Nephron progenitor cell (in vitro differentiated cells): ENCODE measurements at regions not wholly inside any gene's neighbourhood (a gene's known extent, or its start where the extent isn't known, plus 50 kb on each side); places are given as distances from the start of the nearest gene placed in this dataset.

Experiments
- DNase-seq: peaks from one replicate; pipeline ENCODE4 v3.0.0; 2021
- H3K27ac Mint-ChIP-seq: 2 replicates; pipeline ENCODE4 v1.8.0; 2021; ENCODE audit warnings: mild to moderate bottlenecking, moderate library complexity, mixed read lengths
- H3K27me3 Mint-ChIP-seq: 2 replicates; pipeline ENCODE4 v1.8.0; 2021; ENCODE audit warnings: mild to moderate bottlenecking, low read depth, mixed read lengths; ENCODE audit not compliant: poor library complexity
- H3K36me3 Mint-ChIP-seq: 2 replicates; pipeline ENCODE4 v1.8.0; 2021; ENCODE audit warnings: low read depth, mixed read lengths
- H3K4me1 Mint-ChIP-seq: 2 replicates; pipeline ENCODE4 v1.8.0; 2021; ENCODE audit warnings: mixed read lengths
- H3K4me3 Mint-ChIP-seq: 2 replicates; pipeline ENCODE4 v1.8.0; 2021; ENCODE audit warnings: mild to moderate bottlenecking, moderate library complexity, mixed read lengths
- H3K9me3 Mint-ChIP-seq: 2 replicates; pipeline ENCODE4 v1.8.0; 2021; ENCODE audit warnings: mild to moderate bottlenecking, moderate library complexity, mixed read lengths
- TF ChIP-seq, protein P1 (sequence below): fragments of 200-600 bp; sonication (generic); IDR thresholded peaks from 2 replicates; pipeline ENCODE4 v1.5.0; 2021; ENCODE audit warnings: antibody characterized with exemption

DNA sequence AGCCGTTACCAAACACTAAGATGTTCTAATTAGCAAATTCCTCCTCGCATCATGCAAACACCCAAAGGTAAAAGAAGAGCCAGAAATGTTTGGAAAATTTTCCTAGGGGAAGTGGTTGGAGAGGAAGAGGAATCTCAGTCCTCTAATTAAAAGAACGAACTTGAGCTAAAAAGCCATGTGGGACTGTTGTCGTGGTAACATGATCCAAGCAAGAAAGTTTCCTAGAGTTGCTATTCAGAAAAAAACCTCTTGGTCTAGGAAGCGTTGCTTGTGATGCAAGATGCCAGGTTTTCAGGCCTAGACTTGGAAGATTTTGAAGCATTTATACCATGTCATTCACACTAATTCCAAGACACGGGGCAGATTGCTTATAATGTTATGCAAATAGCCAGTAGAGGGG, 106.8 kb upstream of the DOK5 start:
- H3K36me3 Mint-ChIP-seq: no peaks in the 10 kb centered on the region
- H3K9me3 Mint-ChIP-seq: no peaks in the 10 kb centered on the region
- peaks cover 7% of the 10 kb centered on the region for H3K4me1 Mint-ChIP-seq
- TF ChIP-seq, protein P1, sequence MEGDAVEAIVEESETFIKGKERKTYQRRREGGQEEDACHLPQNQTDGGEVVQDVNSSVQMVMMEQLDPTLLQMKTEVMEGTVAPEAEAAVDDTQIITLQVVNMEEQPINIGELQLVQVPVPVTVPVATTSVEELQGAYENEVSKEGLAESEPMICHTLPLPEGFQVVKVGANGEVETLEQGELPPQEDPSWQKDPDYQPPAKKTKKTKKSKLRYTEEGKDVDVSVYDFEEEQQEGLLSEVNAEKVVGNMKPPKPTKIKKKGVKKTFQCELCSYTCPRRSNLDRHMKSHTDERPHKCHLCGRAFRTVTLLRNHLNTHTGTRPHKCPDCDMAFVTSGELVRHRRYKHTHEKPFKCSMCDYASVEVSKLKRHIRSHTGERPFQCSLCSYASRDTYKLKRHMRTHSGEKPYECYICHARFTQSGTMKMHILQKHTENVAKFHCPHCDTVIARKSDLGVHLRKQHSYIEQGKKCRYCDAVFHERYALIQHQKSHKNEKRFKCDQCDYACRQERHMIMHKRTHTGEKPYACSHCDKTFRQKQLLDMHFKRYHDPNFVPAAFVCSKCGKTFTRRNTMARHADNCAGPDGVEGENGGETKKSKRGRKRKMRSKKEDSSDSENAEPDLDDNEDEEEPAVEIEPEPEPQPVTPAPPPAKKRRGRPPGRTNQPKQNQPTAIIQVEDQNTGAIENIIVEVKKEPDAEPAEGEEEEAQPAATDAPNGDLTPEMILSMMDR: no peak
- peaks cover 4% of the 10 kb centered on the region for H3K27me3 Mint-ChIP-seq
- H3K4me3 Mint-ChIP-seq: no peak overlapping the region
- no peak for DNase-seq
- H3K27ac Mint-ChIP-seq: no peak overlapping the region

DNA sequence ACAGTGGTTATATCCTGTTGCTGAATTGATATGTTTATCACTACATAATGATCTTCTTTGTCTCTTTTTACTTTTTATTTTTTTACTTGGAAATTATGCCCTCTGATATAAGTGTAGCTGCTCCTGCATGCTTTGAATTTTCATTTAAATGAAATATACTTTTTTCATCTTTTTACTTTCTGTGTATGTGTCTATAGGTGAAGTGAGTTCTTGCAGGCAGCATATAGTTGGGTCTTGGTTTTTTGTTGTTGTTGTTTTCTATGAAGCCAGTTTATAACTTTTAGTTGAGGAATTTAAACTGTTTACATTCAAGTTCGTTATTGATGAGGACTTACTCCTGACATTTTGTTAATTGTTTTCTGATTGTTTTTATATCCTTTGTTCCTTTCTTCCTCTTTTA, 103.1 kb upstream of the DOK5 start:
- Mint-ChIP-seq H3K36me3 (no peaks in the 10 kb centered on the region), H3K4me1 (peaks cover 7% of the 10 kb centered on the region), H3K9me3 (peaks cover 7% of the 10 kb centered on the region), H3K27me3 (no peaks in the 10 kb centered on the region), H3K4me3 (no peak overlapping the region), H3K27ac (no peak overlapping the region)
- DNase-seq: no peak
- TF ChIP-seq, protein P1: no peak

DNA sequence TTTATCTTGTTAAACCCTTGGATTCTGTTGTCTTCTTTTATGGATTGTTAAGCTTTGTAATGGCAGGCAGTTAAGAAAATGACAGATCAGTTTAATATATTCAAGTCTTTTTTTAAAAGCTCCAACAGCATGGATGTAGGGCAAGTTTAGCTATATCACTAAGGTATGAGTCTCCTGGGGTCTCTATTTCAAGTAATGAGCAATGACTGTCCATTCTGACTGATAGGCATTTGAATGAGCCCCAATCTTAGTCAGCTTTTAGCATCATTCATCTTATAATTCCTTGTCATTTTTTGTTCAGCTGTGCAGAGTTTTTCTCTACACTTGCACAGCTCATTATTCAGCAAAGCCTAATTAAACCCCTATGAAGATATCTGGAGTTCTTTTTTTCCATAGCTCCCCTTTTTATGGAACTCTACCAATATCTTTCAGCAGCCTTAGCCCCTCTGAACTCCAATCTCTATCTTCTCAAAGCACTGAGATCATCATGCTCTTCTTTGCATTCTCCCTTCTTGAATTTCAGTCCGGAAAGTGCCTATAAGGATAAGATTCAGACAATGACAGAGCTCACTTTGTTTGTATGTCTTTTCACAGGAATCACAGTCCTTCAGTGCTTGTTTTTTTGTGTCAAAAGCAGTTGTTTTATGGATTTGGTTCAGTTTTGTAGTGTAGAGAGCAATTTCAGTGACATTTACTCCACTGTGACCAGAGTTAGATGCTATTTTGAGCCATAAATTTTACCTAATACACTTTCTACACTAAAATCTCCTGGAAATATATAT, 97.2 kb upstream of the DOK5 start:
- Mint-ChIP-seq H3K27me3 (peaks cover 2% of the 10 kb centered on the region), H3K27ac (peak overlapping the region; percentile 1), H3K36me3 (no peaks in the 10 kb centered on the region), H3K4me1 (peaks cover 39% of the 10 kb centered on the region), H3K9me3 (peaks cover 7% of the 10 kb centered on the region), H3K4me3 (no peak overlapping the region)
- no peak for DNase-seq
- TF ChIP-seq, protein P1: no peak

DNA sequence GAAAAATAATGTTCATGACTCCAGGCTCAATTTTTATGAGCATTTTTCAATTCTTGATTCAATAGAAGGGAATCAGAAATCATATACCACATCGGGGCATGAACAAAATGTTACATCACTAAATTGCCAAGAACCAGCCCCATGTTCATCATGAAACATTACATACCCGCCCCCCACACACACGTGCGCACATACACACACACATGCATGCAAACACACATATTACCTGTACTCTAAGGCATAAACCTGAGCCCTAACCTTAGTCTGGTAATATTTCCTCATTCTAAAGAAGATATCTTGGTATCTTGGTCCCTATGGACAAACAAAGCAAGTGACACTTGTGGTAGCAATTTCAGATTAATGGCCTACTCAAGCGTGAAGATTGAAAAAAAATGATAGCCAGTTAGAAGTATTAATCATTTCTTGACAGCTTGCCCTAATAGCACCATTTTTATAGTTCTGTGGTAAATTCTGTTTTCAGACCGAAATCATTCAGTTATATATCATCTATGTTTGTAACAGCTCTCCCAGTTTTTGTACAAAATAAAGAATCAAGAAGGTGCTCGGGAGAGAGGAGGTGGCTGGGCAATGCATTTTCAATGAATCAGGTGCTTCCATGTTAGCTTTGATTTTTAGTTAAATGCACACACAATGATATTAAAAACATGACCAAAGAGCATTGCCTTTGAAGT, 95.4 kb upstream of the DOK5 start:
- Mint-ChIP-seq H3K27me3 (peaks cover 3% of the 10 kb centered on the region), H3K36me3 (no peaks in the 10 kb centered on the region), H3K4me1 (peaks cover 45% of the 10 kb centered on the region), H3K4me3 (no peak overlapping the region), H3K27ac (no peak overlapping the region), H3K9me3 (peaks cover 7% of the 10 kb centered on the region)
- no peak for DNase-seq
- TF ChIP-seq, protein P1: no peak

DNA sequence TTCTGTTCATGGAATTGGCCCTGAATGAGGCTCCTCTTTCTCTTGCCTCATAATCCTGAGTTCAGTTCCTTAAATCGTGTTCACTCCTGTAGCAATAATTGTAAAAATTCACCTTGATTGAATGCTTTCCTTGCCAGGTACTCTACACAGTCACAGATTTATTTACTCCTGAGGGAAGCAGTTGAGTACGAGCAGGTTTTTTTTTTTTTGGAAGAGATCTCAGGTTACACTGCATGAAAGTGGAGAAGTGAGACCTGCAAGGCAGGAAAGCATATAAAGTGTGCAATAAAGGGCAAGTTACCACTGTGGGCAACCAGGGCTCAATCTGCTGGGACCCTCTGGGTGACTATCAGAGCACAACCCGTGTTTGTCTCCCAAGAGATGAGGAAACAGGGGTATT, 93.0 kb upstream of the DOK5 start:
- Mint-ChIP-seq H3K27ac (no peak overlapping the region), H3K4me1 (peaks cover 45% of the 10 kb centered on the region), H3K27me3 (peaks cover 3% of the 10 kb centered on the region), H3K36me3 (no peaks in the 10 kb centered on the region), H3K9me3 (no peaks in the 10 kb centered on the region), H3K4me3 (no peak overlapping the region)
- TF ChIP-seq, protein P1: no peak
- DNase-seq: no peak

DNA sequence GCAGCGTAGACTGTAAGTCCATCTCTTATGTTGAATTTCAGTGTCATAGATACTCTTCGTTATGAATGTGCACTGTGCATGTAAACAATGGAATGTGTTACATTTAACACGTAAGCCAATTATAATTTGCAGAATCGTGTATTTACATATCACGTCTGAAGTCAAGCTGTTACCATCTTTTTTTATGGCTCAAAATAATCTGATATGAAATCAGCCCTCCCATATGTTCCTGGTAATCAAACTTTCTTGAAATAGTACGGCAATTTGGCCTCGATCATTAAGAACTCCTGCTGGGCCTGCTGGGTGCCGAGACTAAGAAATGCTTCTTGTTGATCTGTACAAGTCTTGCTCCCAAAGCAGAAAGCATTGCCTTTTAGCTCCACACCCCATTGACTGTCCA, 89.6 kb upstream of the DOK5 start:
- peaks cover 28% of the 10 kb centered on the region for H3K4me1 Mint-ChIP-seq
- TF ChIP-seq, protein P1: no peak
- no peak for DNase-seq
- H3K4me3 Mint-ChIP-seq: no peak overlapping the region
- H3K27me3 Mint-ChIP-seq: peaks cover 9% of the 10 kb centered on the region
- no peaks in the 10 kb centered on the region for H3K9me3 Mint-ChIP-seq
- no peak overlapping the region for H3K27ac Mint-ChIP-seq
- H3K36me3 Mint-ChIP-seq: no peaks in the 10 kb centered on the region
